DMS153 treated with DMSO at 0.1 percent for 48 hours (cell line): ENCODE measurements at regions not wholly inside any gene's neighbourhood (a gene's known extent, or its start where the extent isn't known, plus 50 kb on each side); places are given as distances from the start of the nearest gene placed in this dataset.

Experiments used
- DNase-seq: peaks from one replicate; lab custom pipeline; 2025; ENCODE audit not compliant: unreplicated experiment; lab: John Stamatoyannopoulos, UW

GRCh38 chr19:28020619-28021258 is 1192.2 kb downstream of the UQCRFS1 start:
- DNase-seq: no peak

DNA sequence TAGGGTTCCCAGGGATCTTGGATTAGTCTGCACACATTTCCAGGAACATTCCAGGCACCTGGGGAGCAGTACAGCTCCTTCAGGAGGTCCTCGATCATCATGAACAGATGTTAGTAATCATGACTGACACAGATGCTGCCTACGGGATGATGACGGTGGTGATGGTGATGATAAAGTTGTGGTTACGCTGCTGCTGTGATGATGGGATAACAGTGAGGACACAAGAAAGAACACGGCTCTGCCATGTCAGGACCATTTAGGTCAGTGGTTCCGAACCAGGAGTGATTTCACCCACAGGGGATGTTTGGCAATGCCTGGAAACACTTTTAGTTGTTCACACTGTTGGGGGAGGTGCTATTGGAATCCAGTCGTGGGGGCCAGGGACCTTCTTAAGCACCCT is 1193.0 kb downstream of the UQCRFS1 start:
- DNase-seq: no peak

DNA sequence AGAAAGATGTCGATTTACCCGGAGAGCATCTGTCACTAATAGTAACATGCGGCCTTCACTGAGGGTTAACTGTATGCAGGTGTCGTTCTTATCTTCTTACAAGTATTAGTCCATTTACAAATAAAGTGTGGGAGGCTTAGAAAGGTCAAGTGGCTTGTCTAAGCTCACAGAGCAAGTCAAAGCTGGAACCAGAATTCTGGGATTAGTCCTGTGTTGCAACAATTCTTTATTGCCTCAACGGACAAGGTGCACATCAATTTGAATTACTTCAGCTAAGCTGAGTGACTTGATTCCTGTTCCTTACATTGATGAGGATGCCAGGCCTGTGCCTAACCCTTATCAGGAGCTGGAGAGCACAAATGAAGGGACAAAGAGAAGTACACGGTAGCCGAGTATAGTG is 1193.6 kb downstream of the UQCRFS1 start:
- no peak for DNase-seq

GRCh38 chr19:28018499-28018898 is 1194.5 kb downstream of the UQCRFS1 start:
- no peak for DNase-seq

DNA sequence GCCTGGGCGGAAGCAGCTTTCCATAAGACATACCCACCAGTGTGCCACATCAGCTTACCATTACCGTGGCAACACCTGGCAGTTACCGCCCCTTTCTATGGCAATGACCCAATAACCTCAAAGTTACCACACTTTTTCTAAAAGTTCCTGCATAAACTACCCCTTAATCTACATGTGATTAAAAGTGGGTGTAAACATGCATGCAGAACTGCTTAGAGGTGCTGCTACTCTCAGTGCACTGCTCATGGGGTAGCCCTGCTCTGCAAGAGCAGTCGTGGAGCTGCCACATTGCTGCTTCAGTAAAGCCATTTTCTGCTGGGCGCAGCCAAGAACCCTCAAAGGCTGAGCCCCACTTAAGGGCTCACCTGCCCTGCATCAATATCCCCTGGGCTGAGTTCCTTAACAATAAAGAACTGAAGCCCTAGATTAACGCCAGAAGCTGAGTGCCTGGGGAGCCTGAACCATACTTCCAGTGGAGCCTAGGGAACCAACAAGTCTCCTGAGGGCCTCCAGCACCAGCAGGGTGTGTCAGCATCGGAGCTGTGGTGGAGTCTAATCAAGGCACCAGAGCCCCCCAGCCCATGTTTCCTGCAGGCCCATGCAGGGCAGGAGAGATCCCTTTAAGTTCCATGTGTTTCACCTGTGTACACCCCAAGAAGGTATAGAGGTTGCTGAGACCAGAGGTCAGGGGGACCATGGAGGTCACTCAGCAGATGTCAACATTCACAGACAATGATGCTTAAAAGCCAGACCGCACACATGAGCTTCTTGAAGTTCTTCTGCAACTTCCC is 1198.1 kb downstream of the UQCRFS1 start:
- no peak for DNase-seq

GRCh38 chr19:28012361-28012760 is 1200.6 kb downstream of the UQCRFS1 start:
- no peak for DNase-seq

GRCh38 chr19:28010656-28011055 is 1202.3 kb downstream of the UQCRFS1 start:
- DNase-seq: no peak

DNA sequence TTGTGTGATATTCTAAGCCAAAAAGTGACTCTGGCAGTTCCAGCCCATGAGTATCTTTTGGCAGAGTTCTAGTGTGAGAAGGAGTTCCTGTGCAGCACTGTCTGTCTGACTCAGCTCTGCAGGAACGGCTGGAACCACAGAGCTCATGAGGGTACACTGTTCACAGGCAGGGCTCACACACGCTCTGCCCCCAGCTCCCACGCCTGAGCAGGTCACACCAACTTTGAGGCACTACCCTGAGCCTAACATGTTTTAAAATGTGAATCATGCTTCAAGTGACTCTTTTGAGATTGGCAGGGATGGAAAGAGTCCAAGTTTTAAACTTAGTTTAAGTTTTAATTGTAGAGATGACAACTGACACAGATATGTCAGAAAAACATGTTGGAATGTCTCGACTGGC is 1203.3 kb downstream of the UQCRFS1 start:
- DNase-seq: no peak

DNA sequence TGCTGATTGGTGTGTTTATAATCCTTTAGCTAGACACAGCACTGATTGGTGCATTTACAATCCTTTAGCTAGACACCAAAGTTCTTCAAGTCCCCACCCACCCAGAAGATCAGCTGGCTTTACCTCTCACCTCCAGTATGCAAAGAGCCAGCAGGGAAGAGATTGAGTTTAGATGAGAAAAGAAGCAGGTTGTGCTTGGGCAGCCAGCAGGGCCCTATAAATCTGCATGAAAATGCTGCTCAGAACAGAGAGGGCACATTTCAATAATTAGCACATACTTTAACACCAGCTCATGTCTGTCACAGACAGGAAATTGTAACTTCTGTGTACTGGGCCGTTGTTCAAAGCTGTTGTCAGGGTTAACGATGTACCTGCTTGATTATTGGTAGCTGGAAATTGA is 1204.3 kb downstream of the UQCRFS1 start:
- DNase-seq: no peak

DNA sequence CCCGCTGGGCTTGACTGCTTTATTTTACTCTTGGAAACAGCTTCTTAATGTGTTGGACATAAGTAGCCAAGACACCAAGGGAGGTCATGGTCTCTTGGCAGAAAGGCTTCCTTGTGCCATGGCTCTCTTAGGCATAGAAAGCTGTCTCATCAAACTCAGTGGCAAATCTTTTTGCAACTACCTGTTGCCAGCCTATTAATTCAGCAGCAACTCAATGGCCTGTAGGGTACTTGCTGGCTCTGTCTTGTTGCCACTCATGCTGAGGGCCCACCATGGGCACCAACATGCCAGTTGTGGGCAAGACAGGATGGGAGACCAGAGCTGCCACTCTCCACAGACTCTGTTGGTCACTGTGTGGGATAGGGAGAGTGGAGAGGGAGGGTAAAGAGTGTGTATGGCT is 1209.4 kb downstream of the UQCRFS1 start:
- DNase-seq: no peak

- DNase-seq: no peak
These were observed 1215.9 kb downstream of the UQCRFS1 start for GRCh38 chr19:27997069-27997468.

DNA sequence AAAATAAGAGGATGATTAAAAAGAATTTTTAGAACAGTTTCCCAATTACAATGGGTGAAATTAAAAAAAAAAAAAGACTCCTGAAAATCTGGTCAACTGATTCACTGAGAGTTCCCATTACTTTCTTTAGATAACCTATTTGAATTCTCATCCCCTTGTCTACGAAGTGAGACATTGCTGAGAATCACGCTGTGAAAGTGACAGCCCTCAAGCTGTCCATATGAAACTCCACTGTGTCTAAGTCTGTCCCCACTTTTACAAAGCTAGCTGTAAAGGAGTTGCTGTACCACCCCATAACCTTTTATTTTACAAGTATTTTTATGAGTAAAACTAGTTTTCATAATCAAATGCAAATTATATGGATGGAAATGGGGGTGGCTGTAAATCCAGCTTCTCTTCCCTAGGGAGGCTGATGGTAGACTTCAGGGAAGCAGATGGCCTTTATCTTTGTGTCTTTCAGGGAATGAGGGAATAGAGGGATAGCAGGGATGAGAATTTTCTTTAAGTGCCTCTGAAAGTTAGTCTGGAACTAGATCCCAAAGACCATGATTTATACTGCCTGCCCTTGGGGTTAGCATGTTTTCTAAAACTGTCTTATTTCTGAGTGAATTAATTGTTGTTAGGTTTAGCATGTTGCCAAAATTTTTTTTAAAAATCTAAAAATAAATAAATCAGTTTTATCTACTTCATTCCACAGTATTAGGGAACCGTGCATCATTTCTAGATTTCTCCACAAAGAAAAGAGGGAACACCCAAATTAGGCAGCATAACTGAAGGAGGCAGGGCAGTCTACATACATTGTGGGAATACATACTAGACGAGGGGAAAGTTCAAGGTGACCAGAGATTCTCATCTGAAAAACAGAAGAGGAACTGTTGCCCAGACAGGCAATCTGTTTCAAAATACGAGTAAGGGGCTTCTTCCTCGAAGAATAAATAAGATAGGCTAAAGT is 1219.1 kb downstream of the UQCRFS1 start:
- DNase-seq: no peak

DNA sequence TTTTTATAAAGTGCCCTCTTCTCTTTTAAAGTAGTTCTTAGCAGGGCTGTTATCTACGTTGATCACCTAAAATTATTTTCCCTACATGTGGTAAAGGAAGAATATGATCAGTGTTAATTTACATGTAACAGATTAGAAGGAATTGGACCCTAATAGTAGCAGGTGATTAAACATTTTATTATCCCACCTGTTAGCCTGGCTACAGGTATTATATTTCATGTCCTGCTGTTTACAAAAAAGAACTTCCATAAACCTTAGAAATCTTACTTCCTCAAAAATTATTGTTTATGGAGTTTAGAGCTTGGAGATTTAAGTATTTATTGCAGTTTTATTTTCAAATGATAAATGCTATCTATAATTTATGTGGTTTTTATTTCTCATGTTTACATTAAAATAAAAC is 1226.7 kb downstream of the UQCRFS1 start:
- DNase-seq: no peak

DNA sequence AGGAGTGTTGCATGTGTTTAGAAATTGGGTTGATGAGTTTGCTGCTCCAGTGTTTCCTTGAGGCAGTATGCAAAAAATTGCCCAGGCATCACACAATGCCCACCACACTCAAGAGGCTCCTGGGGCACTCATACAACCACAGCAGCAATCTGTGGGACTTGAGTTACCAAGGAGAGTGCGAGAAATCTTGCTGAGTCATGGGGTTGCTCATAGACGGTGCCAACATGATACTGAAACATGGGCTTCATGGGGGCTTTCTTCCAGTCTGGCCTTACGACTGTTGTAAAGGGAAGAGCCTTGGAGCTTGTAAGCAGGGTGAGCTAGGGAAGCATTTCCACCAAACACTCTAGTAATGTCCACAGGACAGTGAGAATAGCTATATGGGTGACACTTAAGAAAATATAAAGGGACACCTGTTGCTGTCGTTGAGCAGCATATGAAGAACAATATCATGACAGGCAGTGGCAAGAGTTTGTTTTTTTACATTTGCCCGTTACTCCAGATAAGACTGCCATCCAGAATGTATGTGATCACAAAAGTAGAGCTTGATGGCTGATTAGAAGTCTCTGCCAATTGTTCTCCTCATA is 1237.4 kb downstream of the UQCRFS1 start:
- no peak for DNase-seq

- DNase-seq: peak; percentile 27
These were observed 1238.9 kb downstream of the UQCRFS1 start for GRCh38 chr19:27974082-27974513.

GRCh38 chr19:27972291-27973040 is 1240.5 kb downstream of the UQCRFS1 start:
- DNase-seq: no peak

- no peak for DNase-seq
These were observed 1241.1 kb downstream of the UQCRFS1 start for GRCh38 chr19:27971869-27972268.

GRCh38 chr19:27971071-27971470 is 1241.9 kb downstream of the UQCRFS1 start:
- no peak for DNase-seq

DNA sequence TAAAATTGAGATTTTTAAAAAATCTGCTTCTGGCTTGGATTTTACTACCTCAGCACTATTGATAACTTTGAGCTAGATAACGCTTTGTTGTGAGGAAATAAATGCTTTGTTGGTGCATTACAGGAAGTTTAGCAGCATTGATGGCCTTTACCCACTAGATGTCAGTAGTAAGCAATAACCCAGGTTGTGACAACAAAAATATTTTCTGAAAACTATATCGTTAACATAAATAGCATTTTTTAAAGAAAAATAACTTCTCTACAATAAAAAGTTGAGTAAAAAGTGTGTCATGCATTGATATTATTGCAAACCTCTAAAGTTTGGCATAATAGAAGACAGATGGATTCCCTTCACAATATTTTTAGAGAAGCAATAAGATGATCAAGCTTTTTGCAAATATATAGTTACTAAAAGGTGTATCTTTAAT is 1246.5 kb downstream of the UQCRFS1 start:
- DNase-seq: no peak

DNA sequence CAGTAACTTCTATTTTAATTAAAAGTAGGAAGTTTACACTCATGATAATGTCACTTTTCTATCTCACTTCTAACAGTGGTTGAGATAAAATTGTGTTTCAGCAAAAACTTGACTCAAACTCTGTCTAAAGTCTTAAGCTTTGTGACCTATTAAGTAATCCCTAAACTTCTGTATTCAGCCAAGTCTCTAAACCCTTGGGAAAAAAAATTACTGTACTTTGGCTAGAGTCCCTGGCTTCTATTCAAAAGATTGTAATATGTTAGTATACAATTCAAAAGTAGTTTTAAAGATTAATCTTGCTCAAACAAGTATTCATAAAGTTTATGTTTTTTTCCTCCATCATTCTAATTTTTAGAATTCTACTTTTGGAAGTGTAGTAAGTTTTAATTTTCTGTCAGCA is 1248.8 kb downstream of the UQCRFS1 start:
- DNase-seq: no peak
